Natural killer cell treated with Interleukin-12 subunit alpha and Interleukin-12 subunit beta and Interleukin-15 and Interleukin-18, amount 100 ng/mL, for 72 hours (primary cell): ENCODE measurements at regions not wholly inside any gene's neighbourhood (a gene's known extent, or its start where the extent isn't known, plus 50 kb on each side); places are given as distances from the start of the nearest gene placed in this dataset.

Source experiments
- ATAC-seq, 2 donors: fragments of 150-1000 bp; cut with Tn5 transposase in 1 of 2; sonication (Bioruptor Pico), chemical (Tn5 transposase) in 1 of 2; 2 replicates each; pipeline ENCODE4 v1.10.0; 2021
- DNase-seq: peaks from one replicate; pipeline ENCODE4 v3.0.0; 2022; ENCODE audit warnings: low spot score
- H3K27ac Mint-ChIP-seq, 2 donors: 1 replicate in 1 of 2; 2 replicates in 1 of 2; pipeline ENCODE4 v1.8.0; 2022; ENCODE audit warnings: mixed read lengths in 2 of 2, mild to moderate bottlenecking in 1 of 2, moderate library complexity in 1 of 2
- H3K27me3 Mint-ChIP-seq, 2 donors: 1 replicate in 1 of 2; 2 replicates in 1 of 2; pipeline ENCODE4 v1.8.0; 2022; ENCODE audit warnings: mixed read lengths in 2 of 2
- H3K36me3 Mint-ChIP-seq: one replicate; pipeline ENCODE4 v1.8.0; 2022; ENCODE audit warnings: mixed read lengths
- H3K4me1 Mint-ChIP-seq, 2 donors: 1 replicate in 1 of 2; 2 replicates in 1 of 2; pipeline ENCODE4 v1.8.0; 2022; ENCODE audit warnings: low read depth in 2 of 2, mixed read lengths in 2 of 2, mild to moderate bottlenecking in 1 of 2
- H3K4me3 Mint-ChIP-seq: one replicate; pipeline ENCODE4 v1.8.0; 2022; ENCODE audit warnings: mixed read lengths
- H3K9me3 Mint-ChIP-seq: 2 replicates; pipeline ENCODE4 v1.8.0; 2022; ENCODE audit warnings: mixed read lengths

GRCh38 chr2:136245211-136245610 lies 127.3 kb upstream of the CXCR4 start:
- Mint-ChIP-seq H3K9me3 (no peaks in the 10 kb centered on the region), H3K27ac (peak overlapping the region; percentile 52 to 68)
- DNase-seq = no peak

GRCh38 chr2:136244536-136244885 lies 126.6 kb upstream of the CXCR4 start:
- H3K27me3 Mint-ChIP-seq = no peaks in the 10 kb centered on the region

More at GRCh38 chr2:136245211-136245610, 127.3 kb upstream of the CXCR4 start:
- Mint-ChIP-seq H3K36me3 (no peaks in the 10 kb centered on the region), H3K27me3 (no peaks in the 10 kb centered on the region), H3K4me1 (peaks cover 26 to 34% of the 10 kb centered on the region in 2 donors), H3K4me3 (no peak overlapping the region)
- no peak for ATAC-seq

GRCh38 chr2:136243638-136244535 lies 125.9 kb upstream of the CXCR4 start:
- Mint-ChIP-seq H3K27ac (peak overlapping the region; percentile 92 to 94), H3K9me3 (no peaks in the 10 kb centered on the region), H3K36me3 (no peaks in the 10 kb centered on the region), H3K4me3 (no peak overlapping the region), H3K27me3 (no peaks in the 10 kb centered on the region), H3K4me1 (peaks cover 33 to 35% of the 10 kb centered on the region in 2 donors)
- ATAC-seq (no peak), DNase-seq (no peak)

More at GRCh38 chr2:136244536-136244885, 126.6 kb upstream of the CXCR4 start:
- Mint-ChIP-seq H3K4me1 (peaks cover 27 to 33% of the 10 kb centered on the region in 2 donors), H3K36me3 (no peaks in the 10 kb centered on the region), H3K27ac (peak overlapping the region in 1 of 2 donors; percentile 32), H3K9me3 (no peaks in the 10 kb centered on the region), H3K4me3 (no peak overlapping the region)
- DNase-seq = no peak
- ATAC-seq = no peak

- H3K4me3 Mint-ChIP-seq = peak overlapping the region; percentile 81
- peaks cover 42 to 44% of the 10 kb centered on the region in 2 donors for H3K4me1 Mint-ChIP-seq
- no peaks in the 10 kb centered on the region for H3K9me3 Mint-ChIP-seq
- H3K27me3 Mint-ChIP-seq = no peaks in the 10 kb centered on the region
- no peaks in the 10 kb centered on the region for H3K36me3 Mint-ChIP-seq
- ATAC-seq (peak; percentile 92 to 95), DNase-seq (peak; percentile 84)
- peak overlapping the region; percentile 92 to 94 for H3K27ac Mint-ChIP-seq
Measured at GRCh38 chr2:136242687-136243277, 124.8 kb upstream of the CXCR4 start.

GRCh38 chr2:136242100-136242499 lies 124.2 kb upstream of the CXCR4 start:
- no peak for DNase-seq
- Mint-ChIP-seq H3K27ac (peak overlapping the region; percentile 92 to 94), H3K27me3 (no peaks in the 10 kb centered on the region), H3K4me3 (peak overlapping the region; percentile 81), H3K36me3 (no peaks in the 10 kb centered on the region), H3K9me3 (no peaks in the 10 kb centered on the region), H3K4me1 (peaks cover 44 to 47% of the 10 kb centered on the region in 2 donors)
- ATAC-seq = no peak

GRCh38 chr2:136239079-136239685 lies 121.2 kb upstream of the CXCR4 start:
- Mint-ChIP-seq H3K27ac (peak overlapping the region; percentile 79 to 94), H3K27me3 (no peaks in the 10 kb centered on the region), H3K36me3 (no peaks in the 10 kb centered on the region), H3K4me1 (peaks cover 46 to 47% of the 10 kb centered on the region in 2 donors), H3K9me3 (no peaks in the 10 kb centered on the region), H3K4me3 (peak overlapping the region; percentile 46)
- DNase-seq (no peak), ATAC-seq (no peak)

- peak; percentile 61 to 74 for ATAC-seq
- Mint-ChIP-seq H3K4me3 (peak overlapping the region; percentile 46), H3K27me3 (no peaks in the 10 kb centered on the region), H3K36me3 (no peaks in the 10 kb centered on the region), H3K27ac (peak overlapping the region; percentile 79 to 94), H3K4me1 (peaks cover 44 to 46% of the 10 kb centered on the region in 2 donors), H3K9me3 (no peaks in the 10 kb centered on the region)
- DNase-seq = no peak
Measured at GRCh38 chr2:136238286-136239078, 120.5 kb upstream of the CXCR4 start.

- no peaks in the 10 kb centered on the region for H3K36me3 Mint-ChIP-seq
- peaks cover 3 to 5% of the 10 kb centered on the region in 2 donors for H3K27me3 Mint-ChIP-seq
- no peak for ATAC-seq
Measured at GRCh38 chr2:136236019-136236418, 118.1 kb upstream of the CXCR4 start.

GRCh38 chr2:136235546-136235945 lies 117.6 kb upstream of the CXCR4 start:
- no peaks in the 10 kb centered on the region for H3K36me3 Mint-ChIP-seq
- H3K9me3 Mint-ChIP-seq = no peaks in the 10 kb centered on the region
- ATAC-seq = no peak
- no peak for DNase-seq
- H3K27me3 Mint-ChIP-seq = peaks cover 3 to 9% of the 10 kb centered on the region in 2 donors
- H3K4me1 Mint-ChIP-seq = peaks cover 25 to 30% of the 10 kb centered on the region in 2 donors
- no peak overlapping the region for H3K4me3 Mint-ChIP-seq
- H3K27ac Mint-ChIP-seq = peak overlapping the region in 1 of 2 donors; percentile 60

More at GRCh38 chr2:136236019-136236418, 118.1 kb upstream of the CXCR4 start:
- no peak for DNase-seq
- no peaks in the 10 kb centered on the region for H3K9me3 Mint-ChIP-seq
- H3K4me1 Mint-ChIP-seq = peaks cover 25 to 31% of the 10 kb centered on the region in 2 donors
- no peak overlapping the region for H3K4me3 Mint-ChIP-seq
- peak overlapping the region in 1 of 2 donors; percentile 60 for H3K27ac Mint-ChIP-seq

- Mint-ChIP-seq H3K27ac (no peak overlapping the region), H3K4me3 (no peak overlapping the region), H3K27me3 (peaks cover 9% of the 10 kb centered on the region in 2 donors), H3K9me3 (no peaks in the 10 kb centered on the region), H3K36me3 (no peaks in the 10 kb centered on the region), H3K4me1 (peaks cover 21 to 22% of the 10 kb centered on the region in 2 donors)
- ATAC-seq (no peak), DNase-seq (no peak)
Measured at GRCh38 chr2:136234261-136234660, 116.3 kb upstream of the CXCR4 start.

GRCh38 chr2:136233298-136233697 lies 115.3 kb upstream of the CXCR4 start:
- Mint-ChIP-seq H3K9me3 (peaks cover 2% of the 10 kb centered on the region), H3K27me3 (peaks cover 15% of the 10 kb centered on the region in 2 donors), H3K4me3 (no peak overlapping the region), H3K4me1 (peaks cover 12 to 13% of the 10 kb centered on the region in 2 donors), H3K27ac (no peak overlapping the region), H3K36me3 (peaks cover 6% of the 10 kb centered on the region)
- ATAC-seq (no peak), DNase-seq (no peak)

GRCh38 chr2:136232456-136233172 lies 114.7 kb upstream of the CXCR4 start:
- Mint-ChIP-seq H3K27ac (no peak overlapping the region), H3K27me3 (peaks cover 15% of the 10 kb centered on the region in 2 donors), H3K4me3 (no peak overlapping the region), H3K36me3 (peaks cover 6% of the 10 kb centered on the region), H3K9me3 (peaks cover 2% of the 10 kb centered on the region), H3K4me1 (peaks cover 6% of the 10 kb centered on the region in 2 donors)
- DNase-seq = no peak
- ATAC-seq = no peak

- H3K27me3 Mint-ChIP-seq = peaks cover 15% of the 10 kb centered on the region in 2 donors
- DNase-seq (no peak), ATAC-seq (no peak)
- peaks cover 2% of the 10 kb centered on the region for H3K9me3 Mint-ChIP-seq
- H3K4me1 Mint-ChIP-seq = peaks cover 10 to 11% of the 10 kb centered on the region in 2 donors
- peaks cover 6% of the 10 kb centered on the region for H3K36me3 Mint-ChIP-seq
- H3K27ac Mint-ChIP-seq = no peak overlapping the region
- H3K4me3 Mint-ChIP-seq = no peak overlapping the region
Measured at GRCh38 chr2:136230464-136230863, 112.5 kb upstream of the CXCR4 start.
